GM04504 (cell line): ENCODE measurements at regions not wholly inside any gene's neighbourhood (a gene's known extent, or its start where the extent isn't known, plus 50 kb on each side); places are given as distances from the start of the nearest gene placed in this dataset.
"Not testable (repeated sequence)": the region's sequence is repeated elsewhere in the genome, so short reads cannot be mapped to it uniquely, and the experiment has no call there.

Experiments
- DNase-seq: peaks from one replicate; pipeline ENCODE4 v3.0.0-alpha.2; 2012; ENCODE audit warnings: low read depth

GRCh38 chr9:31823365-31823764, 561.1 kb upstream of the ACO1 start:
- DNase-seq = no peak

- no peak for DNase-seq
Observed at GRCh38 chr9:31824860-31825259, 559.6 kb upstream of the ACO1 start.

- no peak for DNase-seq
Observed at GRCh38 chr9:31837211-31837610, 547.2 kb upstream of the ACO1 start.

- DNase-seq = no peak
Observed at GRCh38 chr9:31839273-31839672, 545.2 kb upstream of the ACO1 start.

- DNase-seq = no peak
Observed at GRCh38 chr9:31840702-31841101, 543.7 kb upstream of the ACO1 start.

- no peak for DNase-seq
Observed at GRCh38 chr9:31847963-31848362, 536.5 kb upstream of the ACO1 start.

GRCh38 chr9:31848505-31849285, 535.7 kb upstream of the ACO1 start:
- no peak for DNase-seq

GRCh38 chr9:31854187-31854586, 530.3 kb upstream of the ACO1 start:
- no peak for DNase-seq

GRCh38 chr9:31868830-31869229, 515.6 kb upstream of the ACO1 start:
- no peak for DNase-seq

GRCh38 chr9:31870276-31870675, 514.2 kb upstream of the ACO1 start:
- DNase-seq = no peak

GRCh38 chr9:31873722-31874121, 510.7 kb upstream of the ACO1 start:
- DNase-seq = no peak

GRCh38 chr9:31894008-31894407, 490.4 kb upstream of the ACO1 start:
- DNase-seq = no peak

GRCh38 chr9:31908158-31908890, 476.1 kb upstream of the ACO1 start:
- no peak for DNase-seq

GRCh38 chr9:31908891-31909480, 475.5 kb upstream of the ACO1 start:
- no peak for DNase-seq

GRCh38 chr9:31912636-31913035, 471.8 kb upstream of the ACO1 start:
- no peak for DNase-seq

GRCh38 chr9:31916591-31917241, 467.7 kb upstream of the ACO1 start:
- DNase-seq = no peak

GRCh38 chr9:31937737-31938136, 446.7 kb upstream of the ACO1 start:
- not testable (repeated sequence) for DNase-seq

- DNase-seq = no peak
Observed at GRCh38 chr9:31950756-31951155, 433.7 kb upstream of the ACO1 start.

GRCh38 chr9:31958572-31958971, 425.9 kb upstream of the ACO1 start:
- no peak for DNase-seq

- no peak for DNase-seq
Observed at GRCh38 chr9:31969552-31969951, 414.9 kb upstream of the ACO1 start.

- no peak for DNase-seq
Observed at GRCh38 chr9:31983895-31984294, 400.5 kb upstream of the ACO1 start.

- DNase-seq = no peak
Observed at GRCh38 chr9:31996331-31996730, 388.1 kb upstream of the ACO1 start.
